Neural cell (in vitro differentiated cells): ENCODE measurements at regions not wholly inside any gene's neighbourhood (a gene's known extent, or its start where the extent isn't known, plus 50 kb on each side); places are given as distances from the start of the nearest gene placed in this dataset.

Source experiments
- CTCF ChIP-seq: fragments of 450-650 bp; IDR thresholded peaks from 2 replicates; pipeline ENCODE4 v1.5.1; 2014; ENCODE audit warnings: antibody characterized with exemption, mild to moderate bottlenecking, moderate library complexity; ENCODE audit not compliant: poor library complexity, severe bottlenecking
- EP300 ChIP-seq: fragments of 450-650 bp; conservative IDR thresholded peaks from 2 replicates; pipeline ENCODE4 v1.6.1; 2014; ENCODE audit warnings: antibody characterized with exemption, mild to moderate bottlenecking, moderate library complexity; ENCODE audit not compliant: poor library complexity, severe bottlenecking
- EZH2 ChIP-seq: fragments of 200-600, 300-800 bp; shearing (Covaris generic), sonication (generic); IDR thresholded peaks from 2 replicates; pipeline ENCODE4 v1.6.1; 2014; ENCODE audit warnings: antibody characterized with exemption, low read length, borderline replicate concordance, mild to moderate bottlenecking; ENCODE audit not compliant: insufficient read depth, poor library complexity, severe bottlenecking
- MXI1 ChIP-seq: fragments of 450-650 bp; conservative IDR thresholded peaks from 2 replicates; pipeline ENCODE4 v1.6.1; 2014; ENCODE audit warnings: antibody characterized with exemption, mild to moderate bottlenecking; ENCODE audit not compliant: poor library complexity, severe bottlenecking
- POLR2AphosphoS5 ChIP-seq: IDR thresholded peaks from 2 replicates; pipeline ENCODE4 v1.6.1; 2012
- RAD21 ChIP-seq: fragments of 450-650 bp; conservative IDR thresholded peaks from 2 replicates; pipeline ENCODE4 v1.6.1; 2014; ENCODE audit warnings: antibody characterized with exemption, mild to moderate bottlenecking, moderate library complexity
- REST ChIP-seq: IDR thresholded peaks from 2 replicates; pipeline ENCODE4 v1.6.1; 2012; ENCODE audit warnings: borderline replicate concordance
- SMC3 ChIP-seq: fragments of 450-650 bp; conservative IDR thresholded peaks from 2 replicates; pipeline ENCODE4 v1.6.1; 2014; ENCODE audit warnings: antibody characterized with exemption, mild to moderate bottlenecking, moderate library complexity; ENCODE audit not compliant: poor library complexity
- TAF1 ChIP-seq: IDR thresholded peaks from 2 replicates; pipeline ENCODE4 v1.6.1; 2012; ENCODE audit warnings: low read depth

GRCh38 chr12:91940826-91941570 is 204.6 kb downstream of the BTG1 start:
- no peak for TF ChIP-seq CTCF
- TF ChIP-seq TAF1 = no peak
- TF ChIP-seq EP300 = no peak
- no peak for TF ChIP-seq POLR2AphosphoS5
- no peak for TF ChIP-seq EZH2
- TF ChIP-seq MXI1 = no peak
- TF ChIP-seq SMC3 = no peak
- no peak for TF ChIP-seq REST
- no peak for TF ChIP-seq RAD21
